ENCODE measurements at regions not wholly inside any gene's neighbourhood (a gene's known extent, or its start where the extent isn't known, plus 50 kb on each side); places are given as distances from the start of the nearest gene placed in this dataset.

- no peak for TF ChIP-seq CTCF (IDR thresholded peaks at IDR 0.05; ENCODE audit: control extremely low read depth, extremely low read depth, low read depth, missing control alignments)
- no peak for DNase-seq (ENCODE audit: extremely low spot score)
- CTCF ChIA-PET, result no interaction called here
- POLR2A ChIA-PET, result no interaction called here
Observed at GRCh38 chr12:23423097-23423687, 526.3 kb downstream of the SOX5 start.

GRCh38 chr12:23423796-23424195 is 525.7 kb downstream of the SOX5 start:
- ChIA-PET POLR2A (no interaction called here), CTCF (interaction anchor here (1.3 kb wide), 1 partner anchor 10 kb away, joined by 3 read pairs; no protein-coding TSS in a partner anchor)
- no peak for TF ChIP-seq CTCF (IDR thresholded peaks at IDR 0.05; ENCODE audit: control extremely low read depth, extremely low read depth, low read depth, missing control alignments)
- DNase-seq (ENCODE audit: extremely low spot score), result no peak

GRCh38 chr12:23424685-23425084 is 524.8 kb downstream of the SOX5 start:
- ChIA-PET CTCF (interaction anchor here (1.3 kb wide), 1 partner anchor 10 kb away, joined by 3 read pairs; no protein-coding TSS in a partner anchor), POLR2A (no interaction called here)
- no peak for TF ChIP-seq CTCF (IDR thresholded peaks at IDR 0.05; ENCODE audit: control extremely low read depth, extremely low read depth, low read depth, missing control alignments)

GRCh38 chr12:23426328-23426727 is 523.1 kb downstream of the SOX5 start:
- POLR2A ChIA-PET, result no interaction called here
- DNase-seq (ENCODE audit: extremely low spot score), result no peak
- CTCF ChIA-PET, result no interaction called here
- no peak for TF ChIP-seq CTCF (IDR thresholded peaks at IDR 0.05; ENCODE audit: control extremely low read depth, extremely low read depth, low read depth, missing control alignments)

More at GRCh38 chr12:23424685-23425084, 524.8 kb downstream of the SOX5 start:
- no peak for DNase-seq (ENCODE audit: extremely low spot score)

GRCh38 chr12:23428758-23429157 is 520.7 kb downstream of the SOX5 start:
- ChIA-PET CTCF (no interaction called here), POLR2A (no interaction called here)
- no peak for TF ChIP-seq CTCF (IDR thresholded peaks at IDR 0.05; ENCODE audit: control extremely low read depth, extremely low read depth, low read depth, missing control alignments)
- no peak for DNase-seq (ENCODE audit: extremely low spot score)

- no peak for TF ChIP-seq CTCF (IDR thresholded peaks at IDR 0.05; ENCODE audit: control extremely low read depth, extremely low read depth, low read depth, missing control alignments)
- ChIA-PET CTCF (no interaction called here), POLR2A (no interaction called here)
- no peak for DNase-seq (ENCODE audit: extremely low spot score)
Observed at GRCh38 chr12:23431006-23431405, 518.5 kb downstream of the SOX5 start.

Data from GM10248 (cell line).